H1 (cell line): ENCODE measurements at regions not wholly inside any gene's neighbourhood (a gene's known extent, or its start where the extent isn't known, plus 50 kb on each side); places are given as distances from the start of the nearest gene placed in this dataset.

Experiments used
- CHD2 ChIP-seq: IDR thresholded peaks from 2 replicates; pipeline ENCODE4 v1.6.1; 2012; ENCODE audit warnings: low read length, improper control_type of control experiment
- CTCF ChIP-seq, 3 experiments: IDR thresholded peaks; 1 replicate in 2 of 3; 2 replicates in 1 of 3; pipeline versions ENCODE4 v1.5.1 to v1.6.1; 2011; ENCODE audit warnings: low read length in 3 of 3, mild to moderate bottlenecking in 3 of 3, inconsistent platforms in 2 of 3, low read depth in 1 of 3, moderate library complexity in 1 of 3; ENCODE audit not compliant: insufficient read depth in 1 of 3; ENCODE audit errors: control extremely low read depth in 1 of 3

GRCh38 chr10:61356354-61356753, 96.8 kb downstream of the TMEM26 start (continued):
- TF ChIP-seq CTCF (IDR thresholded peaks at IDR 0.05; ENCODE audit: control extremely low read depth in 1 of 3, insufficient read depth in 1 of 3, low read depth in 1 of 3, low read length in 3 of 3) (no peak), CHD2 (no peak)
